ENCODE measurements at regions not wholly inside any gene's neighbourhood (a gene's known extent, or its start where the extent isn't known, plus 50 kb on each side); places are given as distances from the start of the nearest gene placed in this dataset.

- TF ChIP-seq CTCF (IDR thresholded peaks at IDR 0.05; ENCODE audit: low read depth, low read length, missing input control) (no peak), ATF3 (IDR thresholded peaks at IDR 0.05) (no peak), MAX (IDR thresholded peaks at IDR 0.05) (no peak), HNF4A (conservative IDR thresholded peaks at IDR 0.05) (no peak), ZBTB33 (IDR thresholded peaks at IDR 0.05) (no peak), HNF4G (IDR thresholded peaks at IDR 0.05) (no peak), SP1 (IDR thresholded peaks at IDR 0.05) (no peak)
These were observed 230.8 kb upstream of the RAB6C start for GRCh38 chr2:129748653-129749052.

All from liver (tissue), 3 donors.